Hypothalamus (tissue), 51 donors: ENCODE measurements at regions not wholly inside any gene's neighbourhood (a gene's known extent, or its start where the extent isn't known, plus 50 kb on each side); places are given as distances from the start of the nearest gene placed in this dataset.
"Not testable (repeated sequence)": the region's sequence is repeated elsewhere in the genome, so short reads cannot be mapped to it uniquely, and the experiment has no call there.

Experiments used
- DNase-seq, 51 donors: peaks; one replicate each; lab custom pipeline; 2025; lab: John Stamatoyannopoulos, UW

DNA sequence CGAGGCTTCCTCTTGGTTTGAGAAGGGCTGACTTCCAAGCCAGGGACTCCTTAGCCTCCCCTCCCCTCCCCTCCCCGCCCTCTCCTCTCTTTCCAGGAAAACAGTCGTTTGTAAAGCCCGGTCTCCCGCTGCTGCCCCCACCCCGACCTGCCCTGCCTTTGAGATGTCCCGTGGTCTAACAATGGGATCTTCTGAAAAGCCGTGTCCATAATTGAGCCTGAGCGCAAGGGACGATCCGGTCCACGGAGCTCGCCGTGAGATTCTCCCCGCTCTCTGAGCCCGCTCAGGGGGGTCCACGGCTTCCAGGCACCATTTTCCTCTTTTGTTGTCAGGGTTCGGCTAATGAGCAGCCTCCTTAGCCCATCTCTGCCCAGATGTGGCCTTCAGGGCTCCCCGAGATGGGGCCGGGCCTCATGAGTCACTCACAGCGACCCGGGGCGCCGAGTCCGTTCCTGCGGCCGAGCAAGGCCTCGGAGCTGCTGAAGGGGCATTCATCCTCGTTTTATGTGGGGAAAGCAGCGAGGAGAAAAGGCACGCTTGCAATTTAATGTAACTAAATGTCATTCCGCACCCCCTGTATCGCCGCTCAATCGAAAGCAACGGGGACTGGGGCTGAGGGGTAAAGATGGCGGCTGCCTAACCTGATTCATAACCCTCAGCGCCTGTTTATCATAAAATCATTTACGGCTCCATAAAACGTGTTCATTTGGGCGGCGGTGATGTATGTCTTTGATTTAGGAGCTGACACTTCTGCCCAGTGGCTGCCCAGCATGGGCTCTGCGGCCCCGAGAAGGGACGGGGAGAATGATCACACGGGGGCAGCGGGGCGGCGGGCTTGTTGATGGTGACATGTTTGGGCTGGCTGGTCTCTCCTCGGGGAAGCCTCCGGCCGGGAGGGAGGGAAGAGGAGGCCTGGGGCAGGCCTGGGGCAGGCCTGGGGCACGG is 232.6 kb upstream of the C1orf174 start:
- DNase-seq = no peak

DNA sequence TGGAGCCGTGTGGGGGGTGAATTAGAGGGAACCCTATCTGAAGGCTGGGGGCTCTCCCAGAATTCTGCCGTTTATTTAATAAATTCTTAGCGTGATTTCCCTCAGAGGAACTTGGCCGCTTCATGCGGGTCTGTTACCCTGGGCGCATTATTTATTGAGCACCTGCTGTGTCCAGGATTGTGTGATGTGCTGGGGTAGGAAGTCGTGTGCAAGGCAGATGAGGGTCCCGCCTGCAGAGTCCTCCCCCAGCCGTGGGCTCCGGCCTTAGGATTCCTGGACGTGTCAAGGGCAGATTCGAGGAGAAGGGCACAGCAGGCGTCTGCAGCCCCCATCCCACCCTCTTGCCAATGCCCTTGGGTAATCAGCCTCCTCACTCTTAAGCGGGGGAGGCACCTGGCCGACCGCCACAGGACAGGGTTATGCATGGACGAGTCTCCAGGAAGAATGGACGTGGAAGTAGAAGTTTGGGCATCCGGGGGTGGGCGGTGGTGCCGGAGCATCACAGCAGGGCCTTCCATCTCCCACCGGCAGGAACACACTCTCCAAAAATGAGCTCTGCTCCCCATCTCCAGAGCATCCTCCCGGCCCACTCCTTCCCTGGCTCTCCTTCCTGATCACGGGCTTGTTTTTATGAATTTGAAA is 233.3 kb upstream of the C1orf174 start:
- DNase-seq = no peak

DNA sequence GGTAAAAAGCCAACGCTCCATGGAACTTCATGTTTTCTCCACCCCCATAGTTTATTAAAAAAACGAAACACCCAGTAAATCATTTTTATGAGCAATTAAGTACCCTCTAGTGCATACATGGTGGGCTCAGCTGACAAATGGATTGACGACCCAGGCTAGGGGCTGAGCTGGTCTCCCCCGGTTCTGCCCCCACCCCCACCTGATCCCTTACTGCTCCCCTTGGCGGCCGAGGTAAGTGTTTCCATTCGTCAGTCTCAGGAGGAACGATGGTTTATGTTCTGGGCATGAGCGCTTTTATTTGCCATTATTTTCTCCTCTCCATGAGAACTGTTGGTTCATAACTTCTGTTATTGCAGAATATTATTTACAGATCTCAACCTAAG is 233.9 kb upstream of the C1orf174 start:
- DNase-seq = no peak

DNA sequence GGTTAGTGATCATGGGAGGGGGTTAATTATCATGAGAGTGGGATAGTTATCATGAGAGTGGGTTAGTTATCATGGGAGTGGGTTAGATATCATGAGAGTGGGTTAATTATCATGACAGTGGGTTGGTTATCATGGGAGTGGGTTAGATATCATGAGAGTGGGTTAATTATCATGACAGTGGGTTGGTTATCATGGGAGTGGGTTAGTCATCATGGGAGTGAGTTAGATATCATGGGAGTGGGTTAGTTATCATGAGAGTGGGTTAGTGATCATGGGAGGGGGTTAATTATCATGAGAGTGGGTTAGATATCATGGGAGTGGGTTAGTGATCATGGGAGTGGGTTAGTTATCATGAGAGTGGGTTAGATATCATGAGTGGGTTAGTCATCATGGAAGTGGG is 235.8 kb upstream of the C1orf174 start:
- DNase-seq = not testable (repeated sequence)

DNA sequence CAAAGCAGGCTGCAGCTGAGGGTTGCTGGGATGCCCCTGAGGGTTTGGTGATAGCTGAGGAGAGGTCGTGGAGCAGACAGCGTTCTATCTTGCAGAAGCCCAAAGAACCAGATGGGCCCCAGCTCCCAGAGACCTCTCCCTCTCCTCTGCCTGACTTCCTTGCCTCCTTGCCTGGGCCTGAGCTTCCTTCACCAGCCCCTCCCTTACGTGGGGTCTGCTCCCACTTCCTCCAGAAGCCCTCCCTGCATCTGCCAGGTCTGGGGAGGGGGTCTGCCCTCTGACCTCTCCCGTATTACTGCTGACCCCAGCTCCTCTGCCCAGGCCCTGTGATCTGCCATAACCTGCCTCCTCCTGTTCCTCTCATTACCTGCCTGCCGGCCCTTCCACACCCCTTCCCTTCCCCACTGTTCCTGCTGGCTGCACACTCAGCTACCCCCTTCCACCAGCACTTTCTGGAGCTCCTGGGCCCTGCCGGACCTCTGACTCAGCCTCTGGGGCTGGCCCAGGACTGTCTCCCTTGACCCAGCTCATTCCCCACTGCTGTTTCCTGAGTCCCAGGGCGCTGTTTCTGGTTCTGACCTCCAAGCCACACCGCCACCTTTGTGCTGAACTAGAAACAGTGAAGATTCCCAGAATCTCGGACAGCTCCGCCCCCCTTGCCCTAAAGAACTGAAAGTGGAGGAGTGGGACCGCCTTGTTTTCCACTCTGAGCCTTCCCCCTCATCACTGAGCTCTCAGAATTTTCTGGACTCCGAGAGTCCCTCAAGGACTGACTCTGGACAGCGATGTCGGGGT is 237.7 kb upstream of the C1orf174 start:
- DNase-seq = no peak

DNA sequence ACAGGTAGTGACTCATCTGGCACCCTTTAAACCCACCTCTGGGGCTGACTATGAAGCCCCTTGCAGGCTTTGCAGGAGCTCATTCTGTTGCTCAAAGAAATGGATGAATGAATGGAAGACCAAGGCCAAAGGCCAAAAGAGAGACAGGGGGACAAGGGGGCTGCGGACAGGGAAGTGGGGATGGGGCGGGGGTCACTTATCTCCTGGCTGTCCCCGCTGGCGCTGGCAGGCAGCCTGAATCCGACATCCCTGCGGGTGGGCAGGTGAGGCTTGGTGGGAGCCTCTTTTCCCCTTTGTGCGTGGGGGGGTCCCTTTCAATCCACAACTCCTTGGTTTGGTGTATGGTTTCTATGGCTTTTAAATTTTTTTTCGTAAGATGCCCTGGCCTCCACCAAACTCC is 239.6 kb upstream of the C1orf174 start:
- DNase-seq = no peak

DNA sequence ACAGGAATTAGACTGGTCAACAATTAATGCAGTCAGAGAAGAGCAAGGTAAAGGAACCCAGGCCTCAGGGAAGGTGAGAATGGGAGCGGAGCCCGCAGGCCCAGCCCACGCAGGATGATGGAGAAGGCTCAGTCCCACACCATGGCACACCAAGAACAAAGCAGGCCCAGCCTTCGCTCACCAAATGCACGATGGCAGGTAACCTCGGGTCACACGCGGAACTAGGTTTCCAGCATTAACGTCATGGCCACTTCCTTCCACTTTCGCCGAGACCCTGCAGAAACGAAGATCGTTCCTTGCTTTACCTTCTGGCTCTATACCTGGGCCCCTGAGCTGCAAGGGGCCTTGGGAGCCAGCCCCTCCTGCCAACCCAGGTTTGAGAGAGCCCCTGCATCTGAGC is 240.2 kb upstream of the C1orf174 start:
- no peak for DNase-seq

DNA sequence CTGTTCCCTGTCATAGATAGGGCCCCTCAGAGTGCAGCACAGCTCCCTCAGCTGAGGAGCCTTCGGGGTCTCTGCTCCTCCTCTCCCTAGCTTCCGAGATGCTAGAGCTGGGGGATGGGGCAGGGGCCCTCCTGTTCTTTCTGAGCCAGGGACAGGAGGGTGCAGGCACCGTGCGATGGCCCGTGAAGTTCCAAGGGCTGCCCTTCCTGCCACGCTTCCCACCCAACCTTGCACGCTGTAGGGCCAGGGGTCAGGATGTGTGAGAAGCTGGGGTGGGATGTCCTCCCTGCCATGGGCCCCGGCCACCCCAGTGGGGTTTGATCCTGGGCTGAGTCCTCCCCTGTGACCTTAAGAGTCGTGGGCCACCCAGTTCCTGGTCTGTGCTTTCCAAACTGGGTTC is 240.7 kb upstream of the C1orf174 start:
- no peak for DNase-seq

DNA sequence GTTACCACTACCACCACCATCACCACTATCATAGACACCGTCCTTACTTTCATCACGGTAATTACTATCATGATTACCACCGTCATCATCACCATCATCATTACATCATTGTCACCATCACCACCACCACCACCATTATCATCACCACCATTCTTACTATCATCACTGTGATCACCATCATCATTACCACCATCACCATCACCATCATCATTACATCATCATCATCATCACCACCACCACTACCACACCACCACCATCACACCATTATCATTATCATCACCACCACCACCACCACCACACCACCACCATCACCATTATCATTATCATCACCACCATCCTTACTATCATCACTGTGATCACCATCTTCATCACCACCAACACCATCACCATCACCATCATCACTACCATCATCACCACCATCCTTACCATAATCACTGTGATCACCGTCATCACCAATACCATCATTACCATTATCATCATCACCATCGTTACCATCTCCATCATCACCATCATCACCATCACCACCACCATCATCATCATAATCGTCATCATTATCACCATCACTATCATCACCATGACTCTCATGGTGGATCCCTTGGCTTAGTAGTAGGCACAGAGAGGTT is 244.4 kb upstream of the C1orf174 start:
- DNase-seq = no peak

DNA sequence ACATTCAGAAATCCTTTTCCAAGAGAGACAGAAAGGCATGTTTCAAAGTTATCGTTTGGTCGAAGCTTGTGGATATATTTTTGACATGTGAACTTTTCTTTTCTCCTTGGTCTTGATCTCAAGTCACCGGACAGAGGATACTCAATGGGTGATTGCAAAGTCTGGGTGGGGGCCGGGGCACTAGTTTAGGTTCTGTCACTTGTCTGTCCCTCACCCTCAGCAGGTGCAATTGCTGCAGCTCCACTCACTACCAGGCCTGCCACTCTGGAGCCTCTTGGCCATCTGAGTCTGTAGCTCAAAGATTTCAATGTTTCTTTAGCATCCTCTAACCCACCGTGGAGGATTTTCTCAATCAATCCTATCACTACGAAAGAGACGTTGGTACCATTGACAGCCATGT is 246.0 kb upstream of the C1orf174 start:
- DNase-seq = no peak

DNA sequence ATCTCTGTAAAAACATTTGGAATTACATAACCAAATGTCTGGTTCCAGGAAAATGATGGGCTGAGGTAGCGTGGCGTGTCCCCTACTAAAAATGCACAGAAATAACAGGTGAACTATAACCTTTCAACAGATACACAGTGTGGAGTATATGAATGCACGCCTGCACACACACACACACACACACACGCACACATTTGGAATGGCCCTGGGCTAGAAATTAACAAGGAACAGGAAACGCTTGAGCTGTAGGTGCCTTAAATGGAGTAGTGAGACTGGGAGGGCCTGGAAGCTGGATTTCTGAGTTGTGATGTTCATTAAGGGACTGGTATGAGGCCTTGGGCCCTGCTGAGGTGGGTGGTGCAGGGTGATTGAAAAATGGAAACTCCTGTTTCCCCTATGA is 246.5 kb upstream of the C1orf174 start:
- DNase-seq = no peak

DNA sequence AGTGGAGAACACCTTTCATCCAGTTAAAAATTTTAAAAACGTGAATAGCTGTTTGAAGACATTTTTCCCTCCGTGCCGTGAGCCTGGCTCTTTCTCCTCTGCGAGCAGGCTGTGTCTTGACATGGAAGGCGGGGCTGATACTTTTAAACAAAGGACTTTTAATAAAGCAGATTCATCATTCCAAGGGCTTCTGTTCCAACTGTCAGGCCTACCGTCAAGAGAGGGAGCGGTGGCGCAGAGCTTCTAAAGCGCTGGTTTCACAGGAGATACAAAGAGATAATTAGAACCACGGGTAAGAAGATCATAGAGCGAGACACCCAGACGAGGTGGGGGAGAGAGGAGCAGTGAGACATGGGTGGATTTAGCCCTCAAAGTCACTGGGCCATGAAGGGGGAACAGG is 247.4 kb upstream of the C1orf174 start:
- peak in 3 of 51 donors; percentile 12 to 21 (median 17) for DNase-seq

DNA sequence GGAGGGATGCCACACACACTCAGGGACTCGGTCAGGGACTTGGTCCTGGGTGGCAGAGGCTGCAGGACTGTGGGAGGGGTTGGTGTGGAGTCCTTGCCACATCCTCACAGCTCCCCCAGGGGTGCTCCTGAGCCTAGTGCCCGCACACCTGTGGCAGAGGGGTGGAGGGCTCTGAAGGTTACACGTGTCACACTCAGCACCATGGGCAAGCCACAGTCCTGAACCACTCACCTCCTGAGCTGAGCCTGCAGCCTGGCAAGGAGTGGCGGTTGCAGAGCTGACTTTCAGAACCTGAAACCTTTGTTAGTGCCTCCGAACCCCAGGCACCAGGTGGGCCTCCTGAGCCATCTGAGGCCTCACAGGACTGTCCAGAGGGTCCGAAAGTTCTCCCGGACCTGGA is 249.2 kb upstream of the C1orf174 start:
- no peak for DNase-seq

DNA sequence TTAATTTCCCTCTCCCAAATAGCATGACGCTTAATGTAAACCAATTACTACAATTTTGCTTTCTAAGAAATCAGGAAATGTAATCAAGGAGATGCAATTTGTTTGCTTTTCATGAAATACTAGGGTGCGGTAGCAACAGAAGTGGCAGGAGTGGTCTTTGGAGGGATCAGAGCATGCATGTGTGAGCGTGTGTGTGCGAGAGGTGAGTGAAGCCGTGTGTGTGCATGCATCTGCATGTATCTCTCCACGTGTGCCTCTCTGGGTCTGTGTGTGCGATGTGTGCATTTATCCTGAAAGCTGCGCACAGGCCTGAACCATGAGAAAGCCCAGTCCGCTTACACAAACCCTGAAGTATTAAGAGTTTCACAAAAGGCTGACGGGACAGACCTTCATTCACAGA is 249.8 kb upstream of the C1orf174 start:
- DNase-seq = no peak

DNA sequence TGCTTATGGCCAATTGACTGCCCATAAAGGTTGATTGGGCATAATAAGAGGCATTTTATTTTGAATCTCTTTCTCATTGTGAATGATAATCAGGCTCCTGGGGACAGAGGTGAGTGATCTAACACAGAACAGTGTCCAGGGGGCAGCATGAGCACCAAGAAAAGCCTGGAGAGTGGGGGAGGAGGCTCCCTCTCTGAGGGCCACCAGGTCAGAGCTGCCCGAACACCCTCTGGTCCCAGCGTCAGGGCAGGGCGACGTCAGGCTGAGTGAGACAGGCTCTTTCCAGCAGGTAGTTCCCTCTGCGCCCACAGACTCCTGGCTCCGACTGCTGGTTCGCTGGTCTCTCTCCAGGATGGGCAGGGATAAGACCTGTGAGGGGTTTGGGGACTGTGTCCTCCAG is 250.2 kb upstream of the C1orf174 start:
- no peak for DNase-seq

DNA sequence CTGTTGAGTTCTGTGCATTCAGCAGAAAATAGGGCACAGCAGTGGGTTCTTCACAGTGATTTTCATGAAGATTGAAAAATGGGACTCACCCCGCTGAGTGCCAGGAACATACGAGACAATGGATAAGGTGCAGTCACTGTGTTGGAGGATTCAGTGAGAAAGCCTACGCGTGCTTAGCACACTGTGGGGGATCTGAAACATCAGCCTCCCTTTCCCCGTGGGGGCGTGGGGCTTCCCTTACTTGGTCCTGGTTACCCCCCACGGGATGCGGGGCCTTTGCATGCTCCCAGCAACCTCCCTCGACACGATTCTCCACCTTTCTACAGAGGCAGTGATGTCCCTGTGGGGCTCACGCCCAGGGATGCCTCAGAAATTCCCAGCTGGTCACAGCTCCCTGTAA is 252.2 kb upstream of the C1orf174 start:
- DNase-seq = no peak

DNA sequence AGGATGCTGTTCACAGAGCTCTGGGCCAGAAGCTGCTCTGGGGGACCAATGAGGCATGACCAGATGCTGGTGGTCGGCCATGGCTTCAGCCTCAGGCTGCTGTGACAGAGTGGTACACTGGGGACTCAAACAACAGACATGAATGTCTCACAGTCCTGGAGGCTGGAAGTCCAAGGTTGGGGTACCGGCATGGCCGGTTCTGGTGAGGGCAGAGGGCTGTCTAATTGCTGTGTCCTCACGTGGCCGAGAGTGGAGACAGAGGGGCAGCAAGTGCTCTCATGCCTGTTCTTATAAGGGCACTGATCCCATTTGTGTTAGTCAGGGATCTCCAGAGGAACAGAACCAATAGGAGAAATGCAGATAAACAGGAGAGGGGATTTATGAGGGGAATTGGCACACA is 253.5 kb upstream of the C1orf174 start:
- no peak for DNase-seq

DNA sequence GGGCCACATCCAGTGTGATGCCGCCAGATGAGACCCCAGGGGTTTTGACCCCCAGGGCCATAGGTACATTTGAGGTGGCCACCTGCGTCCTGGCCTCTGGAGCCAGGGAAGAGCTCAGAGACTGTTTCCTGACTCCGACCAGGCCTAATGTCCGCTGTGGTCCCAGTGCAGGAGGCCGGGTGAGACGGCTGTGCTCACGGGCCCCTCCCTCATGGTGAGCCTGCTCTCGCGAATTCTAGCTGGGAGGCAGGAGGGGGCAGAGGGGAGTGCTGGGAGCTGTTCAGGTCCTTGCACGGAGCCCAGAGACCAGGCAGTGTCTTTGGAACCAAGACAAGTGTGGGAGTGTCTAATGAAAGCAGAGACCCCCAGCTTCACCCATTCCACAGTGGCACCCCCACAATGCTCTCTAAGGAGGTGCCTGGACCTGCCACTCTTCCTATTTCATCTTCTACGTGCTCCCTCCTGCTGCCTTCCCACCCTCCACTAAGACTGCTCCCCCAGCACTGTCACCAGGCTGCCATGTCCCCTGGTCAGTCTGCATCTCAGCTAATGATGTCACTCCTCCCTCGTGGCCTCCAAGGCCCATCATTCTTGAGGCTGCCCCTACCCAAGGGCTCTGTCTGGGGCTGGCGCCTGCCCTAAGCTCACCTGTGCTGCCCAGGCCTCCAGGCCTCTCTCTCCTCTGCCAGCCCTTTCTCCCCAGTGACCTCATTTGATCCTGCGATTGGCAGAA is 256.3 kb upstream of the C1orf174 start:
- DNase-seq = no peak

DNA sequence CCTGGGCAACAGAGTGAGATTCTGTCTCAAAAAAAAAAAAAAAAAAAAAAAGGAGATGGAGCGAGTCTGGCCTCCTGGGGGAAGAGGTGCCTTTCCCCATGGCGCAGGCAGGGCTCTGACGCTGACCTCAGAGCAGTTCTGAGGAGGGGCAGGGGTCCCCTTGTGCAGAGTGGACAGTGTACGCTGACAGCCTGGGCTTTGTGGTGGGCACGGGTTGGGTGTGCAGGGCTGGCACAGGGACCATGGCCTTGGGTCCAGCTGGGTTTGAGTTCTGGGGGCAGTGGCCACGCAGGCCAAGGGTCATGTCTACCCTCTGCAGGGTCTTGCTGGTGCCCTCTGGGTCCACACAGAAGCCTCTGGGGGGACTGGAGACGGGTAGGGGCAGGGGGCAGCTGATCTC is 260.1 kb upstream of the C1orf174 start:
- no peak for DNase-seq

DNA sequence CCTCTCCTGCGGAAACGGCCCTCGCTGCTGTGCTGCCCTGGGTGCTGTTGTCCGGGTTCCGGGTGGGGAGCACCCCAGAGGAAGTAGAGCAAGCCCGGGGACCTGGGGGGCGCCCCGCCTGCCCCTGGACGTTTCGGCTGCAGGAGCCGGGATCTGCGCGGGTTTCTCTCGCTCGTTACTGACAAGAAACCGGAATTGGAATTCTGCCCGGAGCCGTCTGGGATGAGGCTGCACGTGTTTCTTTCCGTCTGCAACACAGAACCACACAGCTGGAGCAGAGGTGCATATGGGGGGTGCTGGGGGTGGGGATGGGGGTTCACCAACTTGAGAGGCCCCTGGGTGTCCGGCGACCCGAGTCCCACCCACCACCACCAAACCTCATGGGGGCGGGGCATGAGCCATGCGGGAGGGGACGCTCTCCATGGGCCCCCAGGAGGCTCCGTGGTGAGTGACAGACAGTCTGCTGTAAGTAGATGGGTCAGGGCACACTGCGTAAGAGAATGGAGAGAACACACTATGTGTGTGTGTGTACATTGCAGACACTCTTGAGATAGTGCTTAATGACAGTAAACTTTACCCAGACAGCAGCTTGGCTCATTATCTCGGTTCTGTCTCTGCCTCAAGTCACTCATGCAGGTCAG is 261.4 kb upstream of the C1orf174 start:
- no peak for DNase-seq
